ENCODE measurements at regions not wholly inside any gene's neighbourhood (a gene's known extent, or its start where the extent isn't known, plus 50 kb on each side); places are given as distances from the start of the nearest gene placed in this dataset.

GRCh38 chr3:145900056-145900829, 260.7 kb downstream of the PLOD2 start:
- no peaks in the 10 kb centered on the region for H3K27me3 ChIP-seq
- intact Hi-C loops (cut with DNase I) = no loop called here
- no peak for TF ChIP-seq CTCF (IDR thresholded peaks at IDR 0.05)

GRCh38 chr3:145902166-145902565, 258.8 kb downstream of the PLOD2 start:
- no peak for TF ChIP-seq CTCF (IDR thresholded peaks at IDR 0.05)
- Histone ChIP-seq H3K36me3 (no peaks in the 10 kb centered on the region), H3K4me3 (no peak overlapping the region), H3K9me3 (no peaks in the 10 kb centered on the region), H3K27ac (no peak overlapping the region), H3K27me3 (no peaks in the 10 kb centered on the region), H3K4me1 (peaks cover 0 to 2% of the 10 kb centered on the region in 2 donors)
- intact Hi-C loops (cut with DNase I) = no loop called here
- no peak for DNase-seq (ENCODE audit: low spot score in 2 of 2)

More at GRCh38 chr3:145900056-145900829, 260.7 kb downstream of the PLOD2 start:
- peaks cover 0 to 2% of the 10 kb centered on the region in 2 donors for H3K4me1 ChIP-seq
- H3K4me3 ChIP-seq = no peak overlapping the region
- H3K27ac ChIP-seq = no peak overlapping the region
- no peak for DNase-seq (ENCODE audit: low spot score in 2 of 2)
- no peaks in the 10 kb centered on the region for H3K36me3 ChIP-seq
- no peaks in the 10 kb centered on the region for H3K9me3 ChIP-seq

- H3K4me1 ChIP-seq = peaks cover 0 to 2% of the 10 kb centered on the region in 2 donors
- H3K27ac ChIP-seq = no peak overlapping the region
- no peak for TF ChIP-seq CTCF (IDR thresholded peaks at IDR 0.05)
- no peak overlapping the region for H3K4me3 ChIP-seq
- no peaks in the 10 kb centered on the region for H3K36me3 ChIP-seq
- no peaks in the 10 kb centered on the region for H3K9me3 ChIP-seq
- H3K27me3 ChIP-seq = no peaks in the 10 kb centered on the region
- intact Hi-C loops (cut with DNase I) = no loop called here
- no peak for DNase-seq (ENCODE audit: low spot score in 2 of 2)
These were observed 257.4 kb downstream of the PLOD2 start for GRCh38 chr3:145903472-145904013.

GRCh38 chr3:145904138-145904537, 256.8 kb downstream of the PLOD2 start:
- no peak for DNase-seq (ENCODE audit: low spot score in 2 of 2)
- no peaks in the 10 kb centered on the region for H3K36me3 ChIP-seq

GRCh38 chr3:145906301-145906700, 254.7 kb downstream of the PLOD2 start:
- no peaks in the 10 kb centered on the region for H3K36me3 ChIP-seq
- H3K4me3 ChIP-seq = no peak overlapping the region
- no peak for TF ChIP-seq CTCF (IDR thresholded peaks at IDR 0.05)

More at GRCh38 chr3:145904138-145904537, 256.8 kb downstream of the PLOD2 start:
- no peak overlapping the region for H3K27ac ChIP-seq
- intact Hi-C loops (cut with DNase I) = no loop called here
- H3K4me1 ChIP-seq = no peaks in the 10 kb centered on the region
- TF ChIP-seq CTCF (IDR thresholded peaks at IDR 0.05) = no peak
- H3K9me3 ChIP-seq = no peaks in the 10 kb centered on the region
- no peaks in the 10 kb centered on the region for H3K27me3 ChIP-seq
- H3K4me3 ChIP-seq = no peak overlapping the region

More at GRCh38 chr3:145906301-145906700, 254.7 kb downstream of the PLOD2 start:
- Histone ChIP-seq H3K9me3 (no peaks in the 10 kb centered on the region), H3K27ac (no peak overlapping the region), H3K27me3 (no peaks in the 10 kb centered on the region), H3K4me1 (no peaks in the 10 kb centered on the region)
- no peak for DNase-seq (ENCODE audit: low spot score in 2 of 2)
- intact Hi-C loops (cut with DNase I) = no loop called here
